ENCODE measurements at regions not wholly inside any gene's neighbourhood (a gene's known extent, or its start where the extent isn't known, plus 50 kb on each side); places are given as distances from the start of the nearest gene placed in this dataset.

- H2BK15ac ChIP-seq (ENCODE audit: low read depth, low read length) = no peak overlapping the region
- no peak overlapping the region for H2BK120ac ChIP-seq (ENCODE audit: low read depth, low read length)
- CTCF ChIA-PET = no interaction called here
- intact Hi-C loops (cut with micrococcal nuclease) (no loop called here), in situ Hi-C loops (cut with MboI; ENCODE audit: low sequenced_read_pairs) (no loop called here), dilution Hi-C loops (cut with HindIII; ENCODE audit: low sequenced_read_pairs, unreplicated experiment) (no loop called here)
- H2BK5ac ChIP-seq (ENCODE audit: low read depth, low read length, poor library complexity, severe bottlenecking) = no peak overlapping the region
- POLR2A ChIA-PET (ENCODE audit: unreplicated experiment) = no interaction called here
- H4K20me1 ChIP-seq (ENCODE audit: insufficient read depth, low read length) = no peaks in the 10 kb centered on the region
- DNase-seq (no peak), ATAC-seq (ENCODE audit: low read depth) (no peak)
- WGBS, 2 experiments (ENCODE audit: extremely low coverage in 2 of 2, insufficient read length in 1 of 2) = 67% methylated on average over 2 of the region's 8 CpGs; no CpG with 5 or more reads in 1 of the 2 experiments
- no peak for TF ChIP-seq MXI1 (IDR thresholded peaks at IDR 0.05; ENCODE audit: borderline replicate concordance, low read depth, low read length)
- no peak for TF ChIP-seq RAD21 (IDR thresholded peaks at IDR 0.05; ENCODE audit: low read length)
- no peak for TF ChIP-seq CHD1 (IDR thresholded peaks at IDR 0.05; ENCODE audit: low read depth, low read length)
- TF ChIP-seq POLR2A (IDR thresholded peaks at IDR 0.05; ENCODE audit: low read depth, low read length) = no peak
- TF ChIP-seq, protein P1, sequence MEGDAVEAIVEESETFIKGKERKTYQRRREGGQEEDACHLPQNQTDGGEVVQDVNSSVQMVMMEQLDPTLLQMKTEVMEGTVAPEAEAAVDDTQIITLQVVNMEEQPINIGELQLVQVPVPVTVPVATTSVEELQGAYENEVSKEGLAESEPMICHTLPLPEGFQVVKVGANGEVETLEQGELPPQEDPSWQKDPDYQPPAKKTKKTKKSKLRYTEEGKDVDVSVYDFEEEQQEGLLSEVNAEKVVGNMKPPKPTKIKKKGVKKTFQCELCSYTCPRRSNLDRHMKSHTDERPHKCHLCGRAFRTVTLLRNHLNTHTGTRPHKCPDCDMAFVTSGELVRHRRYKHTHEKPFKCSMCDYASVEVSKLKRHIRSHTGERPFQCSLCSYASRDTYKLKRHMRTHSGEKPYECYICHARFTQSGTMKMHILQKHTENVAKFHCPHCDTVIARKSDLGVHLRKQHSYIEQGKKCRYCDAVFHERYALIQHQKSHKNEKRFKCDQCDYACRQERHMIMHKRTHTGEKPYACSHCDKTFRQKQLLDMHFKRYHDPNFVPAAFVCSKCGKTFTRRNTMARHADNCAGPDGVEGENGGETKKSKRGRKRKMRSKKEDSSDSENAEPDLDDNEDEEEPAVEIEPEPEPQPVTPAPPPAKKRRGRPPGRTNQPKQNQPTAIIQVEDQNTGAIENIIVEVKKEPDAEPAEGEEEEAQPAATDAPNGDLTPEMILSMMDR (conservative IDR thresholded peaks at IDR 0.05; ENCODE audit: low read depth, low read length) = no peak
- TF ChIP-seq MAZ (IDR thresholded peaks at IDR 0.05; ENCODE audit: borderline replicate concordance, low read depth, low read length) = no peak
- TF ChIP-seq RFX5 (IDR thresholded peaks at IDR 0.05; ENCODE audit: low read depth, low read length) = no peak
- H3K4me1 ChIP-seq (ENCODE audit: control insufficient read depth, insufficient read depth, low read length) = peaks cover 2% of the 10 kb centered on the region
- H3K23ac ChIP-seq (ENCODE audit: low read depth, low read length) = no peak overlapping the region
- no TSS peak for BruUV-seq (replicated peaks)
- no peak overlapping the region for H3K56ac ChIP-seq (ENCODE audit: extremely low read depth, insufficient read depth, low read length)
- H3K14ac ChIP-seq (replicated peaks; ENCODE audit: low read depth, low read length) = no peak overlapping the region
- peaks cover 9% of the 10 kb centered on the region for H3K9me1 ChIP-seq (ENCODE audit: insufficient read depth, low read length)
- H2AFZ ChIP-seq (replicated peaks; ENCODE audit: low read length, poor library complexity) = no peak overlapping the region
- H2BK20ac ChIP-seq (ENCODE audit: low read depth, low read length) = no peak overlapping the region
- H3K27me3 ChIP-seq (ENCODE audit: control insufficient read depth, insufficient read depth, low read length) = no peaks in the 10 kb centered on the region
- no peak overlapping the region for H3K18ac ChIP-seq (ENCODE audit: low read depth, low read length)
- H3K4me2 ChIP-seq (ENCODE audit: low read depth, low read length) = no peak overlapping the region
- no peak overlapping the region for H3K4ac ChIP-seq (ENCODE audit: low read depth, low read length)
- H2AK9ac ChIP-seq (replicated peaks; ENCODE audit: low read depth, low read length, poor library complexity) = no peak overlapping the region
- H3K36me3 ChIP-seq (ENCODE audit: control insufficient read depth, insufficient read depth, low read length) = no peaks in the 10 kb centered on the region
- H3K9me3 ChIP-seq (ENCODE audit: control insufficient read depth, insufficient read depth, low read length) = no peaks in the 10 kb centered on the region
- H3K4me3 ChIP-seq (ENCODE audit: insufficient read depth, low read depth, low read length) = no peak overlapping the region
- no peak overlapping the region for H4K5ac ChIP-seq (ENCODE audit: low read depth, low read length)
- H4K8ac ChIP-seq (ENCODE audit: low read depth in 2 of 2, low read length in 2 of 2) = no peak overlapping the region
- H3K27ac ChIP-seq (ENCODE audit: insufficient read depth, low read length) = no peak overlapping the region
- H3K9ac ChIP-seq (ENCODE audit: low read depth, low read length) = no peak overlapping the region
- no peaks in the 10 kb centered on the region for H3K79me1 ChIP-seq (ENCODE audit: low read depth in 1 of 2, low read length in 2 of 2)
- no peak overlapping the region for H4K91ac ChIP-seq (ENCODE audit: insufficient read depth, low read depth, low read length)
- H2AK5ac ChIP-seq (ENCODE audit: low read depth, low read length) = no peak overlapping the region
Measured at GRCh38 chr2:11079136-11079824, 76.0 kb upstream of the SLC66A3 start.
